Lower lobe of right lung (tissue), 2 donors: ENCODE measurements at regions not wholly inside any gene's neighbourhood (a gene's known extent, or its start where the extent isn't known, plus 50 kb on each side); places are given as distances from the start of the nearest gene placed in this dataset.
A peak's percentile ranks its signal among the peaks of the same experiment; 100 is the strongest.

Experiments used
- ATAC-seq, 2 donors: fragments of 200-7000 bp; cut with Tn5 transposase; one replicate each; pipeline ENCODE4 v1.9.1; 2020 to 2022; ENCODE audit warnings: mild to moderate bottlenecking in 2 of 2, moderate library complexity in 2 of 2
- DNase-seq: peaks from one replicate; pipeline ENCODE4 v3.0.0-alpha.2; 2020
- H3K27ac ChIP-seq: fragments of 200-600 bp; one replicate; pipeline ENCODE4 v1.8.0; 2022
- H3K27me3 ChIP-seq: fragments of 200-600 bp; one replicate; pipeline ENCODE4 v1.8.0; 2022; ENCODE audit warnings: low read depth
- H3K36me3 ChIP-seq: fragments of 200-600 bp; one replicate; pipeline ENCODE4 v1.8.0; 2022; ENCODE audit warnings: mild to moderate bottlenecking
- H3K4me1 ChIP-seq: fragments of 200-600 bp; one replicate; pipeline ENCODE4 v1.8.0; 2022
- H3K4me3 ChIP-seq: fragments of 200-600 bp; one replicate; pipeline ENCODE4 v1.8.0; 2022; ENCODE audit warnings: mild to moderate bottlenecking
- H3K9me3 ChIP-seq: fragments of 200-600 bp; one replicate; pipeline ENCODE4 v1.8.0; 2022
- intact Hi-C: fragments of 100-400 bp; cut with DNase I; formaldehyde crosslinking; loops from one replicate; pipeline ENCODE4 v1.11.0; 2022
- TF ChIP-seq, protein P1 (sequence below): fragments of 200-600 bp; IDR thresholded peaks from one replicate; pipeline ENCODE4 v1.8.0; 2022; ENCODE audit warnings: antibody characterized with exemption, mild to moderate bottlenecking
- donor health status: DM: no; HTN: yes; CAD: no; lungs with severe emphysema.

DNA sequence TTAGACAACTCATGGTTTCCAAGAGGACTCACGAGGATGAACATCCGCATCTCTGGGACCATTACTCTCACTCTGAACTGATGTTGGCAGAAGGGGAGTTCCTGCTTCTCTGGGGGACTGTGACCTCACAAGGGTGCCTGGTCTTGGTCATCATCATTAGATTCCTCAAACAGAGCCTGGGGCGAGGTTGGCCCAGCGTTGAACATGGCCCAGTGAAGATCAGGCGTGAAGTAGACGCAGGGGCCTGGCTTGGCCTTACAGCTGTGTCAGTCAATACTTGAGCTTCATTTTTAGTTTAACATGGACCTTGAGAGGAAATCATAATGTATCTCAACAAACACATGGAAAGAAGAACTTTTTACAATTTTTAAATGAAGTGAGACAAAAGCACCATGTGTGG, 617.1 kb downstream of the BRD1 start:
- H3K27ac ChIP-seq, result no peak overlapping the region
- H3K36me3 ChIP-seq, result no peaks in the 10 kb centered on the region
- no peaks in the 10 kb centered on the region for H3K4me1 ChIP-seq
- TF ChIP-seq, protein P1, sequence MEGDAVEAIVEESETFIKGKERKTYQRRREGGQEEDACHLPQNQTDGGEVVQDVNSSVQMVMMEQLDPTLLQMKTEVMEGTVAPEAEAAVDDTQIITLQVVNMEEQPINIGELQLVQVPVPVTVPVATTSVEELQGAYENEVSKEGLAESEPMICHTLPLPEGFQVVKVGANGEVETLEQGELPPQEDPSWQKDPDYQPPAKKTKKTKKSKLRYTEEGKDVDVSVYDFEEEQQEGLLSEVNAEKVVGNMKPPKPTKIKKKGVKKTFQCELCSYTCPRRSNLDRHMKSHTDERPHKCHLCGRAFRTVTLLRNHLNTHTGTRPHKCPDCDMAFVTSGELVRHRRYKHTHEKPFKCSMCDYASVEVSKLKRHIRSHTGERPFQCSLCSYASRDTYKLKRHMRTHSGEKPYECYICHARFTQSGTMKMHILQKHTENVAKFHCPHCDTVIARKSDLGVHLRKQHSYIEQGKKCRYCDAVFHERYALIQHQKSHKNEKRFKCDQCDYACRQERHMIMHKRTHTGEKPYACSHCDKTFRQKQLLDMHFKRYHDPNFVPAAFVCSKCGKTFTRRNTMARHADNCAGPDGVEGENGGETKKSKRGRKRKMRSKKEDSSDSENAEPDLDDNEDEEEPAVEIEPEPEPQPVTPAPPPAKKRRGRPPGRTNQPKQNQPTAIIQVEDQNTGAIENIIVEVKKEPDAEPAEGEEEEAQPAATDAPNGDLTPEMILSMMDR, result no peak
- intact Hi-C loops, result no loop called here
- peaks cover 3% of the 10 kb centered on the region for H3K27me3 ChIP-seq
- no peaks in the 10 kb centered on the region for H3K9me3 ChIP-seq
- ATAC-seq, result no peak
- peak; percentile 10 for DNase-seq
- no peak overlapping the region for H3K4me3 ChIP-seq

DNA sequence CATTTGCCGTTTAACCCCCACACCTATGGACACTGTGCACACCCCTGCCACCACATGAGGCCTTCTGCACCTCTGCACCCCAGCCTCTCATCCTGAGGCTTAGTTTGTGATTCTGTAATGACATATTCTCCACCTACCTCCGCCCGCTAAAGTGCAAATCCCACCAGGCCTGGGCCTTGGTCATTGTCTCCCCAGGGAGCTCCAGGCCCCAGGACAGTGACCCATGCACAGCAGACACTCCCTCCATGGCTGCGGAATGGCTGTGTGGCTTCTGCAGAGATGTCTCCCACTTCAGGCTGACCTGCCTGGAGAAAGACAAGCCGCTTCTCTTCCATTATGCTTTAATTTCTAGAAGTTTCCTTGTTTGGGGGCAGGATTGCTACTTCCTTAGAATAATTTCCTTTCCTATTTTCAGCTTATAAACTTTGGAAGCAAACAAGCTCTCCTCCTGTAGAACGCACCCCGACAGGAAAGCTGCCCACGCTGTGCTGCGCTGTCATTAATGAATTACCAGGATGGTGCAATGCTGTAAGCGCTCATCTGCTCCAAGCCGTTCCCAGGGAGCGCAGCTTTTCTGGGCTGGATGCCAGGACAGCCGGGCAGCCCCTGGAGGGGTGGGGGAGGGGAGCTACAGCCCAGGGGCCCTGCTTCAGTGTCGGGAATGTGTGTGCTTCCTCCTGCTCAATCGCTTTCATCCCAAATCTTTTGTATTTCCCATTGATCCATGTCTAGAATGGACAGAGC, 618.0 kb downstream of the BRD1 start:
- H3K27ac ChIP-seq, result no peak overlapping the region
- H3K27me3 ChIP-seq, result peaks cover 3% of the 10 kb centered on the region
- TF ChIP-seq, protein P1, result no peak
- H3K4me1 ChIP-seq, result no peaks in the 10 kb centered on the region
- ATAC-seq, result no peak
- no peak overlapping the region for H3K4me3 ChIP-seq
- no peaks in the 10 kb centered on the region for H3K9me3 ChIP-seq
- peak; percentile 39 for DNase-seq
- intact Hi-C loops, result no loop called here
- no peaks in the 10 kb centered on the region for H3K36me3 ChIP-seq

DNA sequence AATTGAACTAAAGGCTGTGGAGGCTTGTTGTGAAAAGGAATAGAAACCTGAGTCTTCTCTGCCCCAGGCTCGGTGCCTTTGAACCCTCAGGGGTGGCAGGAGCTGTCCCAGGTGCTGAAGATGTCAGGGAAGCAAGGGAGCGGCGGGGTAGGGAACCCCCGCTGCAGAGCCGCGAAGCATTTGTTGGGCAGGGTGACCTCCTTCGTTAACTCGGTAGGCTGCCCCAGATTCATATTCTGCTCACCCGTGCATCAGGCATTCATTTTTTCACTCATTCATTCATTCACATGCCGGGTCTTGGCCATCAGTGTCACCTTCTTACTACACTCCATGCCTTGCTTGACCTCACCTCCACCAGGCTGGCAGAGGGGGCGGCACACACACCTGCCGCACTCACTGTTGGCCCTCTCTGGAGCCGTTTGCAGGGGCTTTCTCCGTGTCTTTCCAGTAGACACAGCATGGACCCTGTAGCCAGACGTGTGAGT, 618.9 kb downstream of the BRD1 start:
- no peaks in the 10 kb centered on the region for H3K4me1 ChIP-seq
- TF ChIP-seq, protein P1, result no peak
- H3K27me3 ChIP-seq, result peaks cover 6% of the 10 kb centered on the region
- DNase-seq, result no peak
- no peak for ATAC-seq
- no peaks in the 10 kb centered on the region for H3K9me3 ChIP-seq
- no peak overlapping the region for H3K27ac ChIP-seq
- H3K4me3 ChIP-seq, result no peak overlapping the region
- intact Hi-C loops, result no loop called here
- H3K36me3 ChIP-seq, result no peaks in the 10 kb centered on the region

DNA sequence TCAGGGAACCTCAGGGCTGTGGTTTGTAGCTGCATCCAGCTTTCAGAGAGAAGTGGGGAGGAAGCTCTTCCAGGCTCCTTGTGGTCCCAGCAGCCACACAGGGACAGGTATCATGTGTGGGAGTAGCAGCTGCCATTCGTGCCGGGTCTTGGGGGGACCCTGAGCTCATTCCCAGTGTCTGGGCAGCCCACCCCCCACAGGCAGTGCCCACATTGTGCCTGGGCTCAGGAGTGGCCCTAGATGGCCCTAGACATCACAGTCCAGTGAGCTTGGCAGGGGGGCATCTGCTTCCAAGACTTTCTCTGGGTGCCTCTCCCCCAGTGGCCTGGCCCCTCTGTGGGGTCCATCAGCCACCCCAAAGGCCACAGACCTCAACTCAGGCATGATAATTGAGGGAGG, 619.7 kb downstream of the BRD1 start:
- DNase-seq (no peak), ATAC-seq (no peak)
- Histone ChIP-seq H3K27ac (no peak overlapping the region), H3K4me3 (no peak overlapping the region), H3K4me1 (no peaks in the 10 kb centered on the region), H3K36me3 (no peaks in the 10 kb centered on the region), H3K9me3 (no peaks in the 10 kb centered on the region), H3K27me3 (peaks cover 13% of the 10 kb centered on the region)
- TF ChIP-seq, protein P1, result no peak
- intact Hi-C loops, result no loop called here

DNA sequence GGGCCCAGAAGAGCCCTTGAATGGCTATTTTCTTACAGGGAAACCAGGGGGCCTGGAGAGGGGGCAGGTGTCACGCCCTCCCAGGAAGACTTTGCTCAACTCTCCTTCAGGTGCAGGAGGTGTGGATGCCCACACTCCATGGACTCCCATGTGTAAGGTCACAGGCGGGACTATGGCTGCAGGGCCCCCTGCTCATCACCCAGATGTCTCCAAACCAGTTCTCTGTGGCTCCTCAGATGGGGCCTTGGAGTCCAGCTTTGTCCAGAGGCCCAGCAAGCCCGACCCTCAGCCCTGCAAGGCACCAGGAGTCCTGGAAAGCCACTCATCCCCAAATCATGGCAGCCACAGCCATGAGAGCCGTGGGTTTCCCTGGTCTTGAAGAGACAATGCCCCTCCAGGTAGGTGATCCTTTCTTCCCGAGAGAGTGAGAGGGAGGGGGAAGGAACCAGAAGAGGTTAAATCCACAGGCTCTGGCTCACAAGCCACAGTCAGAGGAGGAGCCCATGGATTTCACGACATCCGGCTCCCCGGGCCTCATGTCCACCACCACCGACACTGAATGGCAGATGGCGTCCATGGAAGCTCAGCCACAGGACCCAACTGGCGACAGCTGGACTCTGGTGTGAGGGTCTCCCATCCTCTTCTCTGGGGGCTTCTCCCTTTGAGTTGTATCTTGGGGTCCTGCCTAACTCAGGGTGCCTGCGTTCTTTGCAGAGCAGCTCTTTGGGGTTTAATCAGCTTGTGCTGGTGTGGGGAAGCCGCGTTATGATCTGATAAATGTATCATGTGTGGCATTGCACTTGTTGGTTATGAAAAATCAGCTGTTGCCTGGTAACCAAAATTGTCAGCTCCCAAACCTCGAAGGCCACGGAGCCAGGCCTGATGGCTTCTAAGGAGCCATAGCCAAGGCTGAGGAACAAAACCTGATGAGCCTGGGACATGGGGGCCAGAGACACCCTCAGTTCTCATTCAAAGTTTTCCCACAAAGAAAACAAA, 620.4 kb downstream of the BRD1 start:
- intact Hi-C loops, result no loop called here

More for the DNA sequence above, 620.4 kb downstream of the BRD1 start:
- ATAC-seq (no peak), DNase-seq (no peak)
- Histone ChIP-seq H3K36me3 (no peaks in the 10 kb centered on the region), H3K27ac (no peak overlapping the region), H3K9me3 (no peaks in the 10 kb centered on the region), H3K4me3 (no peak overlapping the region), H3K4me1 (no peaks in the 10 kb centered on the region), H3K27me3 (peaks cover 13% of the 10 kb centered on the region)
- TF ChIP-seq, protein P1, result no peak
